ENCODE measurements at regions not wholly inside any gene's neighbourhood (a gene's known extent, or its start where the extent isn't known, plus 50 kb on each side); places are given as distances from the start of the nearest gene placed in this dataset.
A peak's percentile ranks its signal among the peaks of the same experiment; 100 is the strongest.

GRCh38 chr2:160741271-160741670 lies 247.7 kb upstream of the RBMS1 start:
- Histone ChIP-seq H3K9me3 (ENCODE audit: control extremely low read depth in 1 of 5, control insufficient read depth in 4 of 5, insufficient read depth in 2 of 5, low read depth in 1 of 5, low read length in 4 of 5) (no peaks in the 10 kb centered on the region), H3K27ac (ENCODE audit: insufficient read depth in 1 of 2, low read depth in 1 of 2, low read length in 2 of 2, poor library complexity in 1 of 2, severe bottlenecking in 2 of 2) (no peak overlapping the region), H3K27me3 (replicated peaks in 2 of 5; ENCODE audit: control insufficient read depth in 4 of 5, insufficient read depth in 5 of 5, low read length in 4 of 5) (no peaks in the 10 kb centered on the region), H3K4me3 (ENCODE audit: control insufficient read depth in 1 of 7, extremely low read depth in 1 of 7, insufficient read depth in 4 of 7, low read depth in 2 of 7, low read length in 6 of 7) (no peak overlapping the region), H3K36me3 (ENCODE audit: control insufficient read depth in 4 of 4, insufficient read depth in 4 of 4, low read length in 3 of 4) (no peaks in the 10 kb centered on the region), H3K4me1 (ENCODE audit: control extremely low read depth in 1 of 4, control insufficient read depth in 4 of 4, insufficient read depth in 4 of 4, low read length in 3 of 4) (no peaks in the 10 kb centered on the region)
- no peak for DNase-seq
- CTCF ChIA-PET, result no interaction called here
- POLR2A ChIA-PET, result no interaction called here

GRCh38 chr2:160741815-160742214 lies 248.2 kb upstream of the RBMS1 start:
- CTCF ChIA-PET, result no interaction called here
- Histone ChIP-seq H3K36me3 (ENCODE audit: control insufficient read depth in 4 of 4, insufficient read depth in 4 of 4, low read length in 3 of 4) (no peaks in the 10 kb centered on the region), H3K9me3 (ENCODE audit: control extremely low read depth in 1 of 5, control insufficient read depth in 4 of 5, insufficient read depth in 2 of 5, low read depth in 1 of 5, low read length in 4 of 5) (no peaks in the 10 kb centered on the region), H3K27ac (ENCODE audit: insufficient read depth in 1 of 2, low read depth in 1 of 2, low read length in 2 of 2, poor library complexity in 1 of 2, severe bottlenecking in 2 of 2) (no peak overlapping the region), H3K4me1 (ENCODE audit: control extremely low read depth in 1 of 4, control insufficient read depth in 4 of 4, insufficient read depth in 4 of 4, low read length in 3 of 4) (no peaks in the 10 kb centered on the region), H3K4me3 (ENCODE audit: control insufficient read depth in 1 of 7, extremely low read depth in 1 of 7, insufficient read depth in 4 of 7, low read depth in 2 of 7, low read length in 6 of 7) (no peak overlapping the region), H3K27me3 (replicated peaks in 2 of 5; ENCODE audit: control insufficient read depth in 4 of 5, insufficient read depth in 5 of 5, low read length in 4 of 5) (no peaks in the 10 kb centered on the region)
- DNase-seq, result no peak
- POLR2A ChIA-PET, result no interaction called here
- WGBS (ENCODE audit: insufficient coverage), result no CpG with 5 or more reads among the region's 2 CpGs

GRCh38 chr2:160742667-160743066 lies 249.1 kb upstream of the RBMS1 start:
- H3K27me3 ChIP-seq (replicated peaks in 2 of 5; ENCODE audit: control insufficient read depth in 4 of 5, insufficient read depth in 5 of 5, low read length in 4 of 5), result no peaks in the 10 kb centered on the region
- 100% methylated on average over 2 of the region's 2 CpGs for WGBS (ENCODE audit: insufficient coverage)
- no peak for DNase-seq
- H3K4me3 ChIP-seq (ENCODE audit: control insufficient read depth in 1 of 7, extremely low read depth in 1 of 7, insufficient read depth in 4 of 7, low read depth in 2 of 7, low read length in 6 of 7), result no peak overlapping the region
- no peaks in the 10 kb centered on the region for H3K9me3 ChIP-seq (ENCODE audit: control extremely low read depth in 1 of 5, control insufficient read depth in 4 of 5, insufficient read depth in 2 of 5, low read depth in 1 of 5, low read length in 4 of 5)
- ChIA-PET CTCF (no interaction called here), POLR2A (no interaction called here)
- H3K36me3 ChIP-seq (ENCODE audit: control insufficient read depth in 4 of 4, insufficient read depth in 4 of 4, low read length in 3 of 4), result no peaks in the 10 kb centered on the region
- H3K4me1 ChIP-seq (ENCODE audit: control extremely low read depth in 1 of 4, control insufficient read depth in 4 of 4, insufficient read depth in 4 of 4, low read length in 3 of 4), result no peaks in the 10 kb centered on the region
- H3K27ac ChIP-seq (ENCODE audit: insufficient read depth in 1 of 2, low read depth in 1 of 2, low read length in 2 of 2, poor library complexity in 1 of 2, severe bottlenecking in 2 of 2), result no peak overlapping the region

GRCh38 chr2:160747501-160748170 lies 254.0 kb upstream of the RBMS1 start:
- Histone ChIP-seq H3K4me1 (ENCODE audit: control extremely low read depth in 1 of 4, control insufficient read depth in 4 of 4, insufficient read depth in 4 of 4, low read length in 3 of 4) (no peaks in the 10 kb centered on the region), H3K9me3 (ENCODE audit: control extremely low read depth in 1 of 5, control insufficient read depth in 4 of 5, insufficient read depth in 2 of 5, low read depth in 1 of 5, low read length in 4 of 5) (no peaks in the 10 kb centered on the region), H3K4me3 (ENCODE audit: control insufficient read depth in 1 of 7, extremely low read depth in 1 of 7, insufficient read depth in 4 of 7, low read depth in 2 of 7, low read length in 6 of 7) (no peak overlapping the region), H3K36me3 (ENCODE audit: control insufficient read depth in 4 of 4, insufficient read depth in 4 of 4, low read length in 3 of 4) (no peaks in the 10 kb centered on the region), H3K27me3 (replicated peaks in 2 of 5; ENCODE audit: control insufficient read depth in 4 of 5, insufficient read depth in 5 of 5, low read length in 4 of 5) (no peaks in the 10 kb centered on the region), H3K27ac (ENCODE audit: insufficient read depth in 1 of 2, low read depth in 1 of 2, low read length in 2 of 2, poor library complexity in 1 of 2, severe bottlenecking in 2 of 2) (no peak overlapping the region)
- ChIA-PET POLR2A (no interaction called here), CTCF (no interaction called here)
- 88% methylated on average over 1 of the region's 4 CpGs for WGBS (ENCODE audit: insufficient coverage)
- DNase-seq, result peak in 1 of 3 donors; percentile 2

- H3K4me3 ChIP-seq (ENCODE audit: control insufficient read depth in 1 of 7, extremely low read depth in 1 of 7, insufficient read depth in 4 of 7, low read depth in 2 of 7, low read length in 6 of 7), result no peak overlapping the region
- no peaks in the 10 kb centered on the region for H3K4me1 ChIP-seq (ENCODE audit: control extremely low read depth in 1 of 4, control insufficient read depth in 4 of 4, insufficient read depth in 4 of 4, low read length in 3 of 4)
- 86% methylated on average over 1 of the region's 2 CpGs for WGBS (ENCODE audit: insufficient coverage)
- CTCF ChIA-PET, result no interaction called here
- DNase-seq, result no peak
- H3K27ac ChIP-seq (ENCODE audit: insufficient read depth in 1 of 2, low read depth in 1 of 2, low read length in 2 of 2, poor library complexity in 1 of 2, severe bottlenecking in 2 of 2), result no peak overlapping the region
- peaks cover 0 to 9% (median 0%) of the 10 kb centered on the region in 5 experiments for H3K9me3 ChIP-seq (ENCODE audit: control extremely low read depth in 1 of 5, control insufficient read depth in 4 of 5, insufficient read depth in 2 of 5, low read depth in 1 of 5, low read length in 4 of 5)
- H3K27me3 ChIP-seq (replicated peaks in 2 of 5; ENCODE audit: control insufficient read depth in 4 of 5, insufficient read depth in 5 of 5, low read length in 4 of 5), result no peaks in the 10 kb centered on the region
- POLR2A ChIA-PET, result no interaction called here
- no peaks in the 10 kb centered on the region for H3K36me3 ChIP-seq (ENCODE audit: control insufficient read depth in 4 of 4, insufficient read depth in 4 of 4, low read length in 3 of 4)
These were observed 257.4 kb upstream of the RBMS1 start for GRCh38 chr2:160751021-160751420.

GRCh38 chr2:160752475-160753330 lies 259.1 kb upstream of the RBMS1 start:
- ChIA-PET POLR2A (no interaction called here), CTCF (no interaction called here)
- H3K4me1 ChIP-seq (ENCODE audit: control extremely low read depth in 1 of 4, control insufficient read depth in 4 of 4, insufficient read depth in 4 of 4, low read length in 3 of 4), result no peaks in the 10 kb centered on the region
- WGBS (ENCODE audit: insufficient coverage), result 100% methylated on average over 1 of the region's 3 CpGs
- H3K36me3 ChIP-seq (ENCODE audit: control insufficient read depth in 4 of 4, insufficient read depth in 4 of 4, low read length in 3 of 4), result no peaks in the 10 kb centered on the region
- H3K9me3 ChIP-seq (ENCODE audit: control extremely low read depth in 1 of 5, control insufficient read depth in 4 of 5, insufficient read depth in 2 of 5, low read depth in 1 of 5, low read length in 4 of 5), result peaks cover 0 to 11% (median 0%) of the 10 kb centered on the region in 5 experiments
- no peak overlapping the region for H3K4me3 ChIP-seq (ENCODE audit: control insufficient read depth in 1 of 7, extremely low read depth in 1 of 7, insufficient read depth in 4 of 7, low read depth in 2 of 7, low read length in 6 of 7)
- DNase-seq, result peak in 2 of 3 donors; percentile 3 to 10
- H3K27me3 ChIP-seq (replicated peaks in 2 of 5; ENCODE audit: control insufficient read depth in 4 of 5, insufficient read depth in 5 of 5, low read length in 4 of 5), result no peaks in the 10 kb centered on the region
- H3K27ac ChIP-seq (ENCODE audit: insufficient read depth in 1 of 2, low read depth in 1 of 2, low read length in 2 of 2, poor library complexity in 1 of 2, severe bottlenecking in 2 of 2), result no peak overlapping the region

GRCh38 chr2:160753331-160753654 lies 259.7 kb upstream of the RBMS1 start:
- CTCF ChIA-PET, result no interaction called here
- POLR2A ChIA-PET, result no interaction called here
- peaks cover 0 to 11% (median 0%) of the 10 kb centered on the region in 5 experiments for H3K9me3 ChIP-seq (ENCODE audit: control extremely low read depth in 1 of 5, control insufficient read depth in 4 of 5, insufficient read depth in 2 of 5, low read depth in 1 of 5, low read length in 4 of 5)
- H3K36me3 ChIP-seq (ENCODE audit: control insufficient read depth in 4 of 4, insufficient read depth in 4 of 4, low read length in 3 of 4), result no peaks in the 10 kb centered on the region
- H3K27me3 ChIP-seq (replicated peaks in 2 of 5; ENCODE audit: control insufficient read depth in 4 of 5, insufficient read depth in 5 of 5, low read length in 4 of 5), result no peaks in the 10 kb centered on the region
- no peak overlapping the region for H3K27ac ChIP-seq (ENCODE audit: insufficient read depth in 1 of 2, low read depth in 1 of 2, low read length in 2 of 2, poor library complexity in 1 of 2, severe bottlenecking in 2 of 2)
- no peaks in the 10 kb centered on the region for H3K4me1 ChIP-seq (ENCODE audit: control extremely low read depth in 1 of 4, control insufficient read depth in 4 of 4, insufficient read depth in 4 of 4, low read length in 3 of 4)
- no peak overlapping the region for H3K4me3 ChIP-seq (ENCODE audit: control insufficient read depth in 1 of 7, extremely low read depth in 1 of 7, insufficient read depth in 4 of 7, low read depth in 2 of 7, low read length in 6 of 7)
- DNase-seq, result no peak

Data from common myeloid progenitor, CD34-positive (primary cell).